Occipital lobe (tissue), 1 donor: ENCODE measurements at regions not wholly inside any gene's neighbourhood (a gene's known extent, or its start where the extent isn't known, plus 50 kb on each side); places are given as distances from the start of the nearest gene placed in this dataset.

Experiments used
- DNase-seq: peaks from one replicate; lab custom pipeline; 2025; lab: John Stamatoyannopoulos, UW

DNA sequence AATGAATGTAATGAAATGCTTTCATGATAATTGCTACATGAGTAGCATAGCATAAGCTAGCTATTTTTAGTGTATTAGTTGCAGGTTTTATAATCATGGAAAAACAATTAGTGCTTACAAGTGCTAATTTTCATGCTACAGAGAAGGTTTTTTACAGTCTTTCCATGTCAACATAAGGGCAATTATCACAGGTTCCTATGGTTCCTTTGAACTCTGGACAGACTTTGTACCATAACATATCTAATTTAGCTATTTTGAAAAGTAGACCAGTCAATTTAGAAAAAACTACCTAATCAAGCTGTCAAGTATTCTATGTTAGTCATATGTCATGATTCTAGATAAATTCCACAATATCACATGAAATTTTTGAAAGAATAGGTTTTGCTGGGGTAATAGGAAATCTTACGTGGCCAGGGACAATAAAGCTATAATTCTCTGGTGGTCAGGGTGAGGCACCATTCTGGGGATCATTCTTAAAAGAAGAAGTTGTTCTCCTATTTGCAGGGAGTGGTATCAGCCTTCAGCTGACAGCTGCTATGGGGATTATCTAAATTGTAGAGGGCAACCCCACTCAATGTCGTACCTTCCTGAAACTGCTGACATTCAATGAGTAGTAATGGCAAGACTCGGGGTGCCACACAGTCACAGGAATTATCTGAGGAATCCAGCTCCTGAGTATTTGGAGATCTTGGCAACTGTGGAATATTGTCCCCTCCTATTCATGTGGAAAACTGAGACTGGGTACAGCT is 724.0 kb upstream of the LINC00305 start:
- DNase-seq: no peak

DNA sequence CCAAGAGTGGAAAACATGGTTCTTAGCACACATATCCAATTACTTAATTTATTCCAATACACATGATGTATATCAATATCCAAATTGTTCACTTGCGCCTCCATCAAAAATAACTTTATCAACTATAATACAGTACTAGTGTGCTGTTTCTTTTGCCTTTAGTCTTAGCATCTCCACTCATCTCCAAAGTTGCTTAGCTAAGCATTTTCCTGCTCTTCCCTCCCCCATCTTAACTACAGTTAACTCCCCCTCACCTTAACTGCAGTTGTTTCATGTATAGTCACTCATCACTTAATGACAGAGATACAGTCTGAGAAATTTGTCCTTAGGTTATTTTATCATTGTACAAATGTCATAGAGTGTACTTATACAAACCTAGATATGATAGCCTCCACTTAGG is 705.2 kb upstream of the LINC00305 start:
- no peak for DNase-seq

DNA sequence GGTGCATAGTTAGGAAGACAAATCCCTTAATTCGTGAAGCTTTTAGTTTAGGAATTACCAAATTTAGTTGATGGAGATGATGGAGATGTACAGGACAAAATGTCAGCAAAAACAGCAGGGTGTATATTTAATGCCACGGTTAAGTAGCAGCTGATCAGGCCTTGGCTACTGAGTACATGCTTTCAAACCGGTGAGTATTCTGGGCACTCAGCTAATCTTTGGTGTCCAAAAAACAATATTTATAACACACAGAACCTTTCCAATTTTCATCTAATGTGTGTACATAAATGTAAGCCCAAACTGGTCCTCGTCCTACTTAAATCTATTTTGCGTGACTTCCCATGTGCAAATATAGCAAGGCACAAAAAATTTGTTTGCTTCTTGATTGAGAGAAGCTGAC is 703.4 kb upstream of the LINC00305 start:
- no peak for DNase-seq

DNA sequence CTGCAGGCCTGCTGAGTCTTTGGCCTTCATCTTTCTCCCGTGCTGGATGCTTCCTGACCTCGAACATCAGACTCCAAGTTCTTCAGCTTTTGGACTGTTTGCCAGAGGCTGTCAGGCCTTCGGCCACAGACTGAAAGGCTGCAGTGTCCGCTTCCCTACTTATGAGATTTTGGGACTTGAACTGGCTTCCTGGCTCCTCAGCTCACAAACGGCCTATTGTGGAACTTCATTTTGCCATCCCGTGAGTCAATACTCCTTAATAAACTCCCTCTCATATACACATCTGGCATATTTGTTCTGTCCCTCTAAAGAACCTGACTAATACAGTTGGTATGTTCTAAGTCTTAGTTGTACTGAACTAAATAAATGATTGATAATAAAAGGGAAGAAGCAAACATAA is 702.8 kb upstream of the LINC00305 start:
- no peak for DNase-seq

DNA sequence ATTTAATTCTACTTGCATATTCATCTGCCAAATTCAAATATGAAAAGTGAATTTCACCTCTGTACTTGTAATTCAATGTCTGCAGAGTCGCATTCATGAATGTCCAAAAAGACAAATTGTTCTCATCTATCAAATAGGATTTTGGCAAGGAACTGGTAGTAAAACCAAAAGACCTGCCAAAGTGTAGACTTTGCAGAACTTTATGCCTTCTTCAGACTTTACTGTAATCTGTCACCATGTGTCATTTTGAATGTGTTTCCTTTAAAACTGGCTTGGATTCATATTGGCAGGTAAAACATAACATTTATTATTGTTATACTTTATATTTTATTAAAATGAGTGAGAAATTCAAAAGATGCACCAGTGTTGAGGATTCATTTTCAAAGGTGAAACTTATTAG is 701.9 kb upstream of the LINC00305 start:
- DNase-seq: no peak

DNA sequence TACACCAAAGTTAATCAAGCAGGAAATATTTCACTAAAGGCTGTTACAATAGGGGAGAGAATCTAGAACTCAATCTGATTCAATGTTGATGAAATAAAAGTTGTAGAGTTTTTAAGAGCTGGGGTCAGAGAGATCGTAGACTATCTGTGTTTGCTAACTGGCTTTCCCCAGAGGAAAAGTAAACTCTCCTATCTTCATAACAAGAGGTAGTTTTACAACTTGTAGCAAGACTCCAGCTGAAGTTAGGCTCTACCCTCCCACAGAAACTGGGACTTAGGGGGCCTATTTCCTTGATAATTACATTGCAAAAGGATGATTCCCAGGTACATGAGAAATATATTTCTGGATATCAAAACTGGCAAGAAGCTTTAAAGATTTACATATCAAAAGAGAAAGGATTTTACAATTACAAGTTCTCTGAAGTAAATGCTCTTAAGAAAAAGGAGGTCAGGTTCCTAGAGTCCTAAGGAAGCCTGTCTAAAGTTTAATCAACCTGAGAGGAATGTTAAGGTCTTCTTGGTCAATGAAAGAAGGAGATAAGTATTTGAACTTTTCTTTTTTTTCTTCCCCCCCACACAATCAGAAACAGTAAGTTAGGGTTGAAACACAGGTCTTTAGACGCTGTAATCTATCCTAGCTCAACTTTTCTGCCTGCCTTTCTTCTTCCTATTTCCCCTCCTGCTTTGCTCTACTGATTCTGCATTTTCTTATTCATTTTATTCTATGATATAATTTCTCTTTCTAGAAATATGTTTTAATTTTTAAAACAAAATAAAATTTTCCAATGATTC is 692.2 kb upstream of the LINC00305 start:
- DNase-seq: no peak

DNA sequence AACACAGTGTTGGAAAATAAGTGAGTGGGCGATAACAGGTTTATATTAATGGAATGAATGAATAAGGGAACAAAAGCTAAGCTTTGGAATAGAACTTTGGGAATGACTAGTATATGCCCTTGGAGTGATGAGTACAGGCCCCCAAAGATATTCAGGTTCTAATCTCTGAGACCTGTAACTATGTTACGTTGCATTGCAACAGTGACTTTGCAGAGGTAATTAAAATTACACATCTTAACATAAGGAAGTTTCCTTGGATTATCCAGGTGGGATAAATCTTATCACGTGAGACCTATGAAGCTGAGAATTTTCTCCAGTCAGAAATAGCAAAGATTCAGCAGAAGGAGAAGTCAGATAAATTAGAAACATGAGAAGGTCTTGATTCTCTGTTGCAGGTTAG is 661.5 kb upstream of the LINC00305 start:
- DNase-seq: no peak

DNA sequence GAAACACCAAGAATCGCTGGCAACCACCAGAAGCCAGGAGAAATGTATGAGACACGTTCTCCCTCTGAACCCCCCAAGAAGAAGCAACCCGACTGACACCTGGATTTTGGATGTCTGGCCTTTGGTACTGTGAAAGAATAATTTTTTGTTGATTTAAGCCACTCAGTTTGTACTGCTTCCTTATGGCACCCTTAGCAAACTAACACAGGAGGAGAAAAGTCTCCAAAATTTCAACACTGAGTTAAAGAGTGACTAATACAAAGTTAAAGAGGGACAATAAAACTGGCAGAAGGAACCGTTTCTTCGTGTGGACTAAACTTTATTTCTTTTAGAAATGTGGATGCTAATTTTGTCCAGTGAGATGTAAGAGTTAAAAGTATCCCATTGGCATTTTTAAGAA is 660.9 kb upstream of the LINC00305 start:
- DNase-seq: no peak

DNA sequence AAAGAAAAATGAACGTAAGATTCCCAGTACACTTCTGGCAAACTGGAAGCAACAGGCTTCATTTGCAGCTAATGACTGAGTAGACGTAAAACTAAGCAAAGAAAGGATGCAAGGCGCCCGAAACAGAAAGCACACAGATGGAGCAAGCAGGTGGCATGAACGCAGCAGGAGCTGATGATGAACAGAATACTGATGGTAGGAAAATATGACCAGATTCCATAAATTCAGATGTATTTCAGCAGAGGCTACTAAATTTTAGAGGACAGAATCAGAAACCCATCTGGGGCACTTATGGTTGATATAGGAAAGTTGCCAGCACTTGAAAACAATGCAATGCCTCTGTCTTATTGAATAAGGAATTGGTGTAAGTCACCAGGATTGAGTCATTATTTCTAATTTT is 658.7 kb upstream of the LINC00305 start:
- no peak for DNase-seq

DNA sequence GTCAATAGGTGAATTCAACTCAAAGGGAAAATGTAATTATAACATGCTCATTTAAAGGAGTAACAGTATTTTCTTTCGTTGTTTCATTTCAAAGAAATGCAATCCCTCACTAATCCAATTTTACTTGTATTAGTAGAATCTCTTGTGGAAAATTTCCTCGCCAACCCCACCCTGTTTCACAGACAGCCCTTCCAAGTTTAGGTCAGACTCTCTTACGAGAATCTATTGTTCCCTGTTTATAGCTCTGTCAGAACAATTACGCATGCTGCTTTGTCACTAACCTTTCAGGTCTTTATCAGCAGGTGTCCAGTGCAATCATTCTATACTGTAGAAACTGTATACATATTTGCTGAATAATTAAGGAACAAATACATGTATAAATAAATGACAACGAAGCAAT is 657.8 kb upstream of the LINC00305 start:
- no peak for DNase-seq

DNA sequence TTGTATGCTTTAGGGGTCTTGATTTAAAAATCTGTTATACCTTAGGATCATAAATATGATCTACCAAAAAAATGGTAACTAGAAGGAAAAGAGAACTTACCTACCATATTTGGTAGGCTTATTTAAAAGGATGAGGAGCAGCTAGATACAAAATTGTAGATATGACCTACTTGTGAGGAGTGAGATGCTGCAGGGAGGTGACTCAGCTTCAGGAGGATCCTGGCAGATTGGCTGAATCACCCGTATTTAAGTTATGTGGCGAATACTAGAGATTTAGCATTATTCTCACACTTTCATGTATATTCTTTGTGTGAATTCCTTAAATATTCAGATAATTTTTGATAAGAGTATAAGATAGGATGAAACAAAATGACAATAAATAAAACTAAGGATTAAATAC is 657.3 kb upstream of the LINC00305 start:
- no peak for DNase-seq

DNA sequence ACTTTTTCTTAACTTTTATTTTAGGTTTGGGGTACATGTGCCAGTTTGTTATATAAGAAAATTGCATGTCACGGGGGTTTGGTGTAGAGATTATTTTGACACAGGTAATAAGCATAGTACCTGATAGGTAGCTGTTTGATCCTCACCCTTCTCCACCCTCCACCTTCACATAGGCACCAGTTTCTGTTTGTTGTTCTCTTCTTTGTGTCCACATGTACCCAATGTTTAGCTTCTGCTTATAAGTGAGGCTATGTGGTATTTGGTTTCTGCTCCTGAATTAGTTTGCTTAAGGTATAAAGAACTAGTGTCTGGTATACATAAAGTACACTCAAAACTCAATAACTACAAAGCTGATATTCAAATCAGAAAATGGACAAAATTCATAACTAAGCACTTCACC is 654.6 kb upstream of the LINC00305 start:
- no peak for DNase-seq

DNA sequence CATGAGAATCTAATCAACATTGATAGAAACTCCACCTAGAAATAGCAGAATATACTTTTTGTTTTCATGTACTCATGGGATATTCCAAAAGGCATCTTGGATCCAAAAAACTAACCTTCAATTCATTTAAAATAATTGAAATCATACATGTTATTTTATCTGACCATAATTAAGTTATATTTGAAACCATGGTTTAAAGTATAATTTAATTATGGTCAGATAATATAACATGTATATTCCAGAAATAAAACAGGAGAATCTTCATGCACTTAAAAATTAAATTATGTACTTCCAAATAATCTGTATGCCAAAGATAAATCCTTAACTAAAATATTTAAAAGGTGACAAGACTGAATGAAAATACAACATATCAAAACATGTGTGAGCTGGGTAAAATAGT is 651.3 kb upstream of the LINC00305 start:
- no peak for DNase-seq

DNA sequence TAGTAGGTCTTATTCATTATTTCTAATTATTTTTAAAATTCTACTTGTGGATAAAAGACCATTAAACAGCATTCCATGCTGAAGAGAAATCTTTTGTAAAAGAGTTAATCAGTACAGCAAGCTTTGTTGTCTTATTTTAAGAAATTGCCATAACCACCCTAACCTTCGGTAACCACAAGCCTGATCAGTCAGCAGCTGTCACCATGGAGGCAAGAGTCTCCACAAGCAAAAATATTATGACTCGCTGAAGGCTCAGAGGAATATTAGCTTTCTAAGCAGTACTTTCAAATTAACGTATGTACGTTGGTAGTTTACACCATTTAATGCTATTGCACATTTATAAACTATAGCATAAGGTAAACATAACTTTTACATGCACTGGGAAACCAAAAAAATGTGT is 650.5 kb upstream of the LINC00305 start:
- DNase-seq: no peak

DNA sequence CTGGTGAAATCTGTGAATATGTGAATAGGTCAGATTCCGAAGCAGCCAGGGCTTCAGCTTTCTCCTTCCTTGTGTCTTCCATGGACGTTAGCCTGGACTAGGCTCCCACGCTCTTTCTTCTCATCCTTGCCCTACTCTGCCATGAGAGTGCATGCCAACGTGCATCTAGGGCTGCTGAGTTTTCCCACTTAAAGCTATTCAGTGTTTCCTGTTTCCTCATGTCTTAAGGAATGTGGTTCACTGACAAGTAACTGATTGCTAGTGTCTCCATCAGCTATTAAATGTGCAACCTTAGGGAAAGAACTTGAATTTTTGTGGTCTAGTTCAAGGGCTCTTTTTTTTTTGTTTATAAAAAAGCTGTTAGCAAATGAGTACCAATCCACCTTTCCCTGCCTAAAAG is 642.3 kb upstream of the LINC00305 start:
- DNase-seq: no peak

DNA sequence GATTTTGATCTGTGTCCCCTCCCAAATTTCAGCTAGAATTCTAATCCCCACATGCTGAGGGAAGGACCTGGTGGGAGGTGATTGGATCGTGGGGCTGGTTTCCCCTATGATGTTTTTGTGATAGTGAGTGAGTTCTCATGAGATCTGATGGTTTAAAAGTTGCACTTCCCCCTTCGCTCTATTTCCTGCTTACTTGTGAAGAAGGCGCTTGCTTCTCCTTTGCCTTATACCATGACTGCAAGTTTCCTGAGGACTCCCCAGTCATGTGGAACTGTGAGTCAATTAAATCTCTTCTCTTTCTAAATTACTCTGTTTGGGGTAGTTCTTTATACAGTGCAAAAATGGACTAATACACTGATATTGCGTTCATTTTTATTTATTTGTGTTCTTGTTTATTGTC is 636.8 kb upstream of the LINC00305 start:
- no peak for DNase-seq

DNA sequence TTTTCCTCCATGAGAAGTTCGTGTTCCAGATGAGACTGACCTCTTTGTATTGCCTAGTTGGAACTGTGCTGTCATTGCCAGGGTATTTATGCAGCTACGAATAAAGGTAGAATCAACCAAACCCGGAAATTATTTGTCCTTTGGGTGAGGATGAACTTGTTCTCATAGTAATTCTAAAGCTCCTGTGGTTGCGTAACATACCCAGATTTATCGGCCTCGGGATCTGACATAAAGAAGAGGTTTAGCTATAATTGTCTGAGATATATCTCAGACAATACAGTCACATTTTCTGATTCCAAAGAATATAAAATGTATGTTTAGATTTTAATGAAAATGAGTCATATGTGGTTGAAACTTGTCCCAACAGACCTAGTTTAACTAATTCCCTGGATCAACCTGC is 628.7 kb upstream of the LINC00305 start:
- DNase-seq: no peak

DNA sequence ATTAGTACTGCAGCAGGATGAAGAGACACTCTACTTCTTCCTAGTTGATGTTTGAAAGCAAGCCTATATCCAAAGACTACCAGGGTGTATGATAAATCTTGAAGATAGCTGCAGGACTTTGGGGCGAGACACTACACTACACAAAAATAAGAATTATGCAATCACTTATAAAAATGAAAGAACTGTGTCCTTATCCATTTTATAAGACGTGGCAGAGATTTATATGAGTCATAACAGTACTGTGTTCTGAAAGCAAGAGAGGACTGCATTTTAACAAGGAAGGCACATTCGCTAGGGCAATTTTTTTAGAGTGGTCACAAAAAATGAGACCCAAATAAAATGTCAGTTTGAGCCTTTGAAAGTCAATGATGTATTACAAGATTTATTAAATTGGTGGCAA is 617.0 kb upstream of the LINC00305 start:
- DNase-seq: no peak

DNA sequence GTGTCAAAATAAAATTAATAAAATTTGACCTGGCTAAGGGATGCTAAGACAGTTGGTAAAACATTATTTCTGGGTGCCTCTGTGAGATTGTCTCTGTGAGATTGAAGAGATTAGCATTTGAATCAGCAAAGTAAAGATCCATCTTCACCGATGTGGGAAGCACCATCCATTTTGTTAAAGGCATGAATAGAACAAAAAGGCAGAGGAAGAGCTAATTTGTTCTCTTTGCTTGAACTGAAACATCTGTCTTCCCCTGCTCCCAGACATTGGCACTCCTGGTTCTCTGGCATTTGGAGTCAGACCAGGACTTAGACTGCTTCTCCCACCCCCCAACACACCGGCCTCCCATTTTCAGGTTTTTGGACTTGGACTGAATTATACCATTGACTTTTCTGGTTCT is 603.8 kb upstream of the LINC00305 start:
- DNase-seq: no peak

DNA sequence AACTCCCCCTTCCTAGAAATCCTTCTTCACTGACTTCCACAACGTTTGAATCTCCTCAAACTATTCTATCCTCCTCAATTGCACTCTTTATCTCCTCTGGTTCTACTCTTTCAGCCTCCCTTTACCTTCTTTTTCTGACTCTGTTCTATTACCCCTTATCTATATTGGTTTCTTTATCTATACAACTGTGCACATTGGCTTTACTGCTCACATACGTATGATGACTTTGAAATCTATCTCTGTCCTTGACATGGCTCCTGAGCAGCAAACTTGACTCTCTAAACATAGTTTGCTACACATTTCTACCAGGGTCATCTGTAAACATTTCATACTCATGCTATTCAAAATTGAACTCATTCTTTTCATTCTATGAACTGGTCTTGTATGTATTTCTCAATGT is 601.0 kb upstream of the LINC00305 start:
- no peak for DNase-seq

DNA sequence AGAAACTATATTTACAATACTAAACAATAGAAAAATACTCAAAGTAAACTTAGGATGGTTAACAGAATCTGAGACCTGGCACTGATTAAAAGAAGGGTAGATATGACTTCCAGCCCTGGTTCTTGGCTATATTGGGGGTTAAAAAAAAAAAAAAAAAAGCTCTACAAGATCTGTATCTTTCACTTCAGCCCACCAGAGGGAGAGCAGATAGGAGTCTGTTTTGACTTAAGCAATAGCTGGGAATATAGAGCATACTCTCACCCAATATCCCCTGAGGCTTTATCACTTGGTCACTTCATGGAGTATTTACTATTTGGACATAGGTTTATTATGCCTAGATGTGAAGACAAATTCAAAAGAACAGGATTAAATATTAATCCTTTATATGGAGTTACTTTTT is 598.9 kb upstream of the LINC00305 start:
- DNase-seq: no peak

DNA sequence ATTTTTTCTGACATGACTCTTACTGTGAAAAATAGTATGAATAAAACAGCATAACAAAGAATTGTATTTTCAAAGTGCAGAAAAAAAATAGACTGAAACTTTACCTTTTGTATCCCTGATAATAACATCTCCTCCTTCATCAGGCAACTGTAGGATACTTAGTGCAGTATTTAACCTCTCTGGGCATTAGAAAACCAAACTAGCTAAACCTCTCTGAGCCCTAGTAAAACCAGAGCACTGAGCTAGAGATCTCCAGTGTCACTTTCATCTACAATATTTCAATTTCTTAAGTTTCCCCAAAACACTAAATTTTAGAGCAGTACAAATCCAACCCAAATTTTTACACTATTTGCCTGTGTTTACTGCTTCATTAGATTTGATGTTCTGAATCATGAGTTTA is 594.0 kb upstream of the LINC00305 start:
- DNase-seq: no peak

DNA sequence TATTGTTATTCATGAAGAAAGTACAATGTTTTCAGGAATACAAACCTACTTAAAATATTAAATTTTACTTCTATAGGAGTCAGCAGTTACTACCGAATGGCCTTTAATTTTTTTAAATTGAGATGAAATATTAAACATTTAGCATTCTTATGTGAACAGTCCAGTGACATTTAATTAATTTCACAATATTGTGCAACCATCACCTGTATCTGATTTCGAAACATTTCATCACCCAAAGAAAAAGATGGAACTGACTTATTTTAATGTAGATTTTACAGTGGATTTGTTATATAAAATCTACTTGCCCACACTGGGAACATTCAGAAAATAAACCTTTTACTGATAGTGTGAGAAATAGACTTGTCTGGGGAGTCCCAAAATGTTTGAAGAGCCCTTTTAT is 585.2 kb upstream of the LINC00305 start:
- no peak for DNase-seq
